T-cell (primary cell): ENCODE measurements at regions not wholly inside any gene's neighbourhood (a gene's known extent, or its start where the extent isn't known, plus 50 kb on each side); places are given as distances from the start of the nearest gene placed in this dataset.
"Not testable (repeated sequence)": the region's sequence is repeated elsewhere in the genome, so short reads cannot be mapped to it uniquely, and the experiment has no call there.

Experiments
- ATAC-seq, 4 experiments: fragments of 200-7000 bp in 3 of 4; fragments of 150-1000 bp in 1 of 4; cut with Tn5 transposase; replicated peaks in 1 of 4; 1 replicate in 3 of 4; 2 replicates in 1 of 4; pipeline ENCODE4 v1.10.0; 2021; ENCODE audit warnings: moderate library complexity in 3 of 4, mild to moderate bottlenecking in 2 of 4, moderate number of reproducible peaks in 1 of 4
- CTCF ChIA-PET, 2 donors: fragments of 300-600 bp; sonication (Branson Sonifier 250); formaldehyde crosslinking; loops; one replicate each; lab custom pipeline; 2022; ENCODE audit warnings: antibody characterized with exemption in 2 of 2; lab: Charles Lee
- POLR2A ChIA-PET, 2 donors: fragments of 300-600 bp; sonication (Branson Sonifier 250); formaldehyde crosslinking; loops; one replicate each; lab custom pipeline; 2022; ENCODE audit warnings: antibody characterized with exemption in 2 of 2; lab: Charles Lee
- DNase-seq, 35 experiments: peaks; one replicate each; pipeline versions ENCODE4 v3.0.0 to v3.0.0-alpha.2; 2013 to 2023
- H3K27ac ChIP-seq: one replicate; pipeline ENCODE4 v1.5.1; 2013; ENCODE audit warnings: low read length
- H3K27me3 ChIP-seq, 2 experiments: replicated peaks in 1 of 2; 1 replicate in 1 of 2; 2 replicates in 1 of 2; pipeline versions ENCODE4 v1.6.1 to v1.7.0; 2013; ENCODE audit warnings: low read length in 1 of 2, mixed read lengths in 1 of 2; ENCODE audit not compliant: control insufficient read depth in 2 of 2, insufficient read depth in 2 of 2; ENCODE audit errors: extremely low read depth in 1 of 2
- H3K36me3 ChIP-seq, 2 donors: 1 replicate in 1 of 2; 2 replicates in 1 of 2; pipeline versions ENCODE4 v1.6.1 to v1.7.0; 2013; ENCODE audit warnings: low read length in 1 of 2; ENCODE audit not compliant: control insufficient read depth in 2 of 2, insufficient read depth in 1 of 2; ENCODE audit errors: extremely low read depth in 1 of 2
- H3K4me1 ChIP-seq, 2 experiments: 1 replicate in 1 of 2; 2 replicates in 1 of 2; pipeline versions ENCODE4 v1.6.1 to v1.7.0; 2013; ENCODE audit warnings: low read length in 2 of 2, mixed read lengths in 1 of 2; ENCODE audit not compliant: insufficient read depth in 2 of 2, control insufficient read depth in 1 of 2; ENCODE audit errors: extremely low read depth in 1 of 2
- H3K4me3 ChIP-seq, 2 donors: 1 replicate in 1 of 2; 2 replicates in 1 of 2; pipeline versions ENCODE4 v1.5.1 to v1.7.0; 2013; ENCODE audit warnings: mild to moderate bottlenecking in 2 of 2, low read length in 1 of 2, moderate library complexity in 1 of 2; ENCODE audit not compliant: control insufficient read depth in 1 of 2; ENCODE audit errors: extremely low read depth in 1 of 2
- H3K9me3 ChIP-seq: 2 replicates; pipeline ENCODE4 v1.7.0; 2013
- H3K27ac Mint-ChIP-seq, 2 donors: one replicate each; pipeline ENCODE4 v1.8.0; 2020 to 2021; ENCODE audit warnings: mild to moderate bottlenecking in 2 of 2, mixed read lengths in 2 of 2
- H3K27me3 Mint-ChIP-seq, 2 donors: one replicate each; pipeline ENCODE4 v1.8.0; 2021 to 2022; ENCODE audit warnings: mixed read lengths in 2 of 2
- H3K36me3 Mint-ChIP-seq: one replicate; pipeline ENCODE4 v1.8.0; 2021; ENCODE audit warnings: mixed read lengths
- H3K4me1 Mint-ChIP-seq, 3 donors: one replicate each; pipeline ENCODE4 v1.8.0; 2020 to 2022; ENCODE audit warnings: mixed read lengths in 3 of 3, mild to moderate bottlenecking in 1 of 3
- H3K4me3 Mint-ChIP-seq, 3 donors: one replicate each; pipeline ENCODE4 v1.8.0; 2020 to 2022; ENCODE audit warnings: mild to moderate bottlenecking in 3 of 3, mixed read lengths in 3 of 3, moderate library complexity in 3 of 3
- H3K9me3 Mint-ChIP-seq, 3 donors: one replicate each; pipeline ENCODE4 v1.8.0; 2020 to 2022; ENCODE audit warnings: mixed read lengths in 3 of 3
- WGBS: methylation state at CpG from one replicate; pipeline ENCODE4 v1.1.5; 2013; ENCODE audit warnings: missing lambda C conversion rate; ENCODE audit not compliant: insufficient coverage; 5-methylcytosine and 5-hydroxymethylcytosine counted together

- peaks cover 2 to 10% (median 8%) of the 10 kb centered on the region in 3 donors for H3K4me1 Mint-ChIP-seq
- no peaks in the 10 kb centered on the region for H3K27me3 ChIP-seq
- peaks cover 2 to 3% of the 10 kb centered on the region in 2 donors for H3K27me3 Mint-ChIP-seq
- ChIA-PET POLR2A (no interaction called here), CTCF (no interaction called here)
- no peaks in the 10 kb centered on the region for H3K9me3 ChIP-seq
- 54% methylated on average over 4 of the region's 7 CpGs for WGBS
- H3K36me3 ChIP-seq, result no peaks in the 10 kb centered on the region
- no peak overlapping the region for H3K27ac ChIP-seq
- no peak overlapping the region for H3K4me3 ChIP-seq
- no peak for DNase-seq
- no peak overlapping the region for H3K4me3 Mint-ChIP-seq
- no peaks in the 10 kb centered on the region for H3K36me3 Mint-ChIP-seq
- no peak overlapping the region for H3K27ac Mint-ChIP-seq
- ATAC-seq, result no peak
- H3K4me1 ChIP-seq, result no peaks in the 10 kb centered on the region
- H3K9me3 Mint-ChIP-seq, result no peaks in the 10 kb centered on the region
These were observed 61.4 kb upstream of the ANKH start for GRCh38 chr5:14932902-14933469.

- Histone ChIP-seq H3K27ac (no peak overlapping the region), H3K4me3 (no peak overlapping the region), H3K9me3 (no peaks in the 10 kb centered on the region), H3K27me3 (no peaks in the 10 kb centered on the region), H3K4me1 (peaks cover 6 to 15% of the 10 kb centered on the region in 2 experiments), H3K36me3 (no peaks in the 10 kb centered on the region)
- DNase-seq (no peak), ATAC-seq (no peak)
- Mint-ChIP-seq H3K9me3 (no peaks in the 10 kb centered on the region), H3K36me3 (no peaks in the 10 kb centered on the region), H3K4me3 (no peak overlapping the region), H3K27me3 (peaks cover 0 to 3% of the 10 kb centered on the region in 2 donors), H3K4me1 (peaks cover 10 to 19% (median 18%) of the 10 kb centered on the region in 3 donors), H3K27ac (no peak overlapping the region)
- ChIA-PET CTCF (interaction anchor here (0.6 to 0.8 kb wide), 4 partner anchors 8 to 636 kb away, joined by 3 read pairs; no protein-coding TSS in a partner anchor), POLR2A (interaction anchor here (0.5 to 0.6 kb wide), 4 partner anchors 55 to 339 kb away, joined by 3 to 7 read pairs (median 4); no protein-coding TSS in a partner anchor)
- WGBS, result no CpG with 5 or more reads among the region's 3 CpGs
These were observed 58.9 kb upstream of the ANKH start for GRCh38 chr5:14930486-14930885.

GRCh38 chr5:14929293-14930065 lies 57.9 kb upstream of the ANKH start:
- H3K27ac ChIP-seq, result no peak overlapping the region
- H3K27me3 ChIP-seq, result no peaks in the 10 kb centered on the region
- no peak overlapping the region for H3K4me3 ChIP-seq
- Mint-ChIP-seq H3K36me3 (no peaks in the 10 kb centered on the region), H3K9me3 (no peaks in the 10 kb centered on the region), H3K27ac (no peak overlapping the region), H3K4me1 (peaks cover 16 to 29% (median 28%) of the 10 kb centered on the region in 3 donors), H3K27me3 (no peaks in the 10 kb centered on the region), H3K4me3 (no peak overlapping the region)
- H3K36me3 ChIP-seq, result no peaks in the 10 kb centered on the region
- no peaks in the 10 kb centered on the region for H3K9me3 ChIP-seq
- H3K4me1 ChIP-seq, result peaks cover 13 to 15% of the 10 kb centered on the region in 2 experiments
- CTCF ChIA-PET, result interaction anchor here (0.6 kb wide), 2 partner anchors 8 to 17 kb away, joined by 3 read pairs; no protein-coding TSS in a partner anchor
- POLR2A ChIA-PET, result interaction anchor here in 1 of 2 donors (0.6 kb wide), 1 partner anchor 110 kb away, joined by 4 read pairs; no protein-coding TSS in a partner anchor
- DNase-seq, result no peak
- 100% methylated on average over 1 of the region's 5 CpGs for WGBS
- ATAC-seq, result no peak

DNA sequence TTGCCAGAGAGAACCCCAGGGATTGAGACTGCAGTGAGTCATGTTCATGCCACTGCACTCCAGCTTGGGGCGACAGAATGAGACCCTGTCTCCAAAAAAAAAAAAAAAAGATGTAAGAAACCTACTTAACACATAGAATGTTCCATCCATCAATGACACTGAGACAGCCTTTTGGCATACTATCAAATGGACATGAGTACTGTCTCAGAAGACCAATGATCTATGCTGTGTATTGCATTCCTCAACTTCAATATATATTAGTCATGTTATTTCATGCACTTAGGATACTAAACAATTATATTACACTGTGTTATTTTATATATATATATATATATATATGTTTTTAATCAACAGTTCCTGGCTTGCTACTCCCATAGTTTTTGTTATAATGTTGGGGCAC lies 57.1 kb upstream of the ANKH start:
- Histone ChIP-seq H3K4me1 (peaks cover 13 to 15% of the 10 kb centered on the region in 2 experiments), H3K36me3 (no peaks in the 10 kb centered on the region), H3K27ac (no peak overlapping the region), H3K27me3 (no peaks in the 10 kb centered on the region), H3K4me3 (no peak overlapping the region), H3K9me3 (no peaks in the 10 kb centered on the region)
- ChIA-PET CTCF (interaction anchor here in 1 of 2 donors (0.6 kb wide), 1 partner anchor 8 kb away, joined by 3 read pairs; no protein-coding TSS in a partner anchor), POLR2A (interaction anchor here (0.6 to 0.7 kb wide), 3 partner anchors 51 to 110 kb away, joined by 4 to 10 read pairs (median 7); no protein-coding TSS in a partner anchor)
- Mint-ChIP-seq H3K4me3 (no peak overlapping the region), H3K27me3 (no peaks in the 10 kb centered on the region), H3K27ac (no peak overlapping the region), H3K9me3 (no peaks in the 10 kb centered on the region), H3K4me1 (peaks cover 16 to 33% (median 29%) of the 10 kb centered on the region in 3 donors), H3K36me3 (no peaks in the 10 kb centered on the region)
- no peak for DNase-seq
- ATAC-seq, result no peak
- WGBS, result 50% methylated on average over 1 of the region's 1 CpG

GRCh38 chr5:14925326-14925725 lies 53.7 kb upstream of the ANKH start:
- no peaks in the 10 kb centered on the region for H3K9me3 ChIP-seq
- H3K27ac ChIP-seq, result no peak overlapping the region
- Mint-ChIP-seq H3K27ac (peak overlapping the region; percentile 79 to 88), H3K9me3 (no peaks in the 10 kb centered on the region), H3K36me3 (no peaks in the 10 kb centered on the region), H3K27me3 (no peaks in the 10 kb centered on the region), H3K4me1 (peaks cover 16 to 33% (median 29%) of the 10 kb centered on the region in 3 donors), H3K4me3 (peak overlapping the region; percentile 28 to 54 (median 32))
- no CpG with 5 or more reads among the region's 3 CpGs for WGBS
- no peaks in the 10 kb centered on the region for H3K27me3 ChIP-seq
- ChIA-PET POLR2A (interaction anchor here in 1 of 2 donors (0.5 kb wide), 1 partner anchor 12 kb away, joined by 4 read pairs; no protein-coding TSS in a partner anchor), CTCF (no interaction called here)
- H3K4me1 ChIP-seq, result peaks cover 13 to 15% of the 10 kb centered on the region in 2 experiments
- peak in 1 of 35 experiments; percentile 4 for DNase-seq
- H3K36me3 ChIP-seq, result no peaks in the 10 kb centered on the region
- ATAC-seq, result peak in 1 of 4 experiments; percentile 30
- no peak overlapping the region for H3K4me3 ChIP-seq

DNA sequence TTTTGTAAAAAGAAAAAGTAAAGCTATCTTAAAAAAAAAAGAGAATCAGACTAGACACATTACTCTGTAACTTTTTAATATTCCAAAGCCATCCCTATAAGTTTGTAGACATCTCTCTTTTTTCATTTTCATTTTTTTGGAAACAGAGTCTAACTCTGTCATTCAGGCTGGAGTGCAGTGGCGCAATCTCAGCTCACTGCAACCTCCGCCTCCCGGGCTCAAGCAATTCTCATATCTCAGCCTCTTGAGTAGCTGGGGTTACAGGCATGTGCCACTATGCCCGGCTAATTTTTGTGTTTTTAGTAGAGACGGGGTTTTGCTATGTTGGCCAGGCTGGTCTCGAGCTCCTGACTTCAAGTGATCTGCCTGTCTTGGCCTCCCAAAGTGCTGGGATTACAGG lies 51.4 kb upstream of the ANKH start:
- DNase-seq, H3K27ac Mint-ChIP-seq, POLR2A ChIA-PET, H3K27me3 ChIP-seq, H3K4me3 Mint-ChIP-seq, H3K27me3 Mint-ChIP-seq, H3K9me3 Mint-ChIP-seq, ATAC-seq, H3K36me3 ChIP-seq, H3K36me3 Mint-ChIP-seq, H3K27ac ChIP-seq, H3K4me3 ChIP-seq, H3K9me3 ChIP-seq: not testable (repeated sequence)
- peaks cover 16 to 33% (median 29%) of the 10 kb centered on the region in 3 donors for H3K4me1 Mint-ChIP-seq
- peaks cover 13 to 15% of the 10 kb centered on the region in 2 experiments for H3K4me1 ChIP-seq
- WGBS, result 60% methylated on average over 1 of the region's 6 CpGs
- CTCF ChIA-PET, result interaction anchor here in 1 of 2 donors (0.5 kb wide), 1 partner anchor 8 kb away, joined by 3 read pairs; no protein-coding TSS in a partner anchor
